Naive thymus-derived CD8-positive, alpha-beta T cell (primary cell): ENCODE measurements at regions not wholly inside any gene's neighbourhood (a gene's known extent, or its start where the extent isn't known, plus 50 kb on each side); places are given as distances from the start of the nearest gene placed in this dataset.

Experiments used
- ATAC-seq, 2 donors: fragments of 150-1000 bp; cut with Tn5 transposase in 1 of 2; sonication (Bioruptor Pico), chemical (Tn5 transposase) in 1 of 2; 1 replicate in 1 of 2; 2 replicates in 1 of 2; pipeline ENCODE4 v1.10.0; 2021; ENCODE audit warnings: mild to moderate bottlenecking in 2 of 2, moderate library complexity in 2 of 2
- POLR2A ChIA-PET: fragments of 350-600 bp; sonication (Branson Sonifier 250); formaldehyde crosslinking; loops from one replicate; lab custom pipeline; 2021; ENCODE audit warnings: antibody characterized with exemption; lab: Charles Lee
- DNase-seq, 10 donors: peaks; one replicate each; pipeline versions ENCODE4 v3.0.0 to v3.0.0-alpha.2; 2020 to 2022
- H3K27ac Mint-ChIP-seq, 10 donors: one replicate each; pipeline ENCODE4 v1.8.0; 2020 to 2022; ENCODE audit warnings: mild to moderate bottlenecking in 10 of 10, mixed read lengths in 10 of 10, moderate library complexity in 4 of 10, inconsistent platforms in 1 of 10
- H3K27me3 Mint-ChIP-seq, 5 donors: one replicate each; pipeline ENCODE4 v1.8.0; 2021 to 2022; ENCODE audit warnings: mixed read lengths in 5 of 5
- H3K36me3 Mint-ChIP-seq, 3 donors: one replicate each; pipeline ENCODE4 v1.8.0; 2020 to 2022; ENCODE audit warnings: mixed read lengths in 3 of 3, mild to moderate bottlenecking in 2 of 3, inconsistent platforms in 1 of 3
- H3K4me1 Mint-ChIP-seq, 4 donors: one replicate each; pipeline ENCODE4 v1.8.0; 2021 to 2022; ENCODE audit warnings: mixed read lengths in 4 of 4
- H3K4me3 Mint-ChIP-seq, 10 donors: one replicate each; pipeline ENCODE4 v1.8.0; 2020 to 2022; ENCODE audit warnings: mild to moderate bottlenecking in 10 of 10, mixed read lengths in 10 of 10, moderate library complexity in 6 of 10, inconsistent platforms in 1 of 10
- H3K9me3 Mint-ChIP-seq, 9 donors: one replicate each; pipeline ENCODE4 v1.8.0; 2020 to 2022; ENCODE audit warnings: mixed read lengths in 9 of 9, mild to moderate bottlenecking in 3 of 9, inconsistent platforms in 1 of 9, moderate library complexity in 1 of 9

GRCh38 chr9:102049586-102050246 is 311.3 kb upstream of the GRIN3A start:
- H3K27ac Mint-ChIP-seq = peak overlapping the region in 5 of 10 donors; percentile 8 to 91 (median 67)
- peaks cover 0 to 22% (median 2%) of the 10 kb centered on the region in 9 donors for H3K9me3 Mint-ChIP-seq
- H3K4me1 Mint-ChIP-seq = peaks cover 0 to 63% (median 5%) of the 10 kb centered on the region in 4 donors
- peak in 1 of 2 donors; percentile 35 for ATAC-seq
- no peaks in the 10 kb centered on the region for H3K27me3 Mint-ChIP-seq
- H3K36me3 Mint-ChIP-seq = no peaks in the 10 kb centered on the region
- POLR2A ChIA-PET = no interaction called here
- peak in 1 of 10 donors; percentile 7 for DNase-seq
- peak overlapping the region in 6 of 10 donors; percentile 6 to 63 (median 44) for H3K4me3 Mint-ChIP-seq

- Mint-ChIP-seq H3K27ac (peak overlapping the region in 1 of 10 donors; percentile 91), H3K4me3 (no peak overlapping the region), H3K4me1 (peaks cover 0 to 51% (median 5%) of the 10 kb centered on the region in 4 donors), H3K36me3 (no peaks in the 10 kb centered on the region), H3K27me3 (no peaks in the 10 kb centered on the region), H3K9me3 (peaks cover 0 to 22% (median 4%) of the 10 kb centered on the region in 9 donors)
- ATAC-seq = no peak
- POLR2A ChIA-PET = no interaction called here
- DNase-seq = no peak
Measured at GRCh38 chr9:102047549-102047948, 309.1 kb upstream of the GRIN3A start.

GRCh38 chr9:102044133-102044532 is 305.7 kb upstream of the GRIN3A start:
- no peak for DNase-seq
- H3K27me3 Mint-ChIP-seq = no peaks in the 10 kb centered on the region
- peaks cover 0 to 19% (median 0%) of the 10 kb centered on the region in 4 donors for H3K4me1 Mint-ChIP-seq
- POLR2A ChIA-PET = no interaction called here
- ATAC-seq = no peak
- H3K27ac Mint-ChIP-seq = no peak overlapping the region
- no peak overlapping the region for H3K4me3 Mint-ChIP-seq
- no peaks in the 10 kb centered on the region for H3K36me3 Mint-ChIP-seq
- peaks cover 0 to 22% (median 3%) of the 10 kb centered on the region in 9 donors for H3K9me3 Mint-ChIP-seq

DNA sequence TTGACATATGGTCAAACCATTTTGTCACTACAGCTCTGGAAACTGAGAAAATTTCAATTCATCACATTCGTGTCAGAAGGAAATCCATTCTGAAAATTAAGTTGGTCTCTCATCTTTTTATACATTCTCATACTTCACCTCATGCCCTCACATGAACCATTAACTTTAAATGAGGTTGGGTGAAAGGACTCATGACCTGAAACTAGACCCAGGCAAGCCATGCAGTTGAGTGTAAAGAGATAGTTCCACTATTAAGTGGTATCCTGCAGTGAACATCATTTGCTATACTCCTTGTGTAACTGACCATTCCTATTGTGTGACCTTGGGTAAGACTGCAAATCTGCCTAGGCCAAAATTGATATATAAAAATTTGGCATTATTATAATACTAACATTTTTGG is 299.6 kb upstream of the GRIN3A start:
- H3K4me1 Mint-ChIP-seq = no peaks in the 10 kb centered on the region
- no peak for ATAC-seq
- POLR2A ChIA-PET = no interaction called here
- peaks cover 0 to 2% (median 0%) of the 10 kb centered on the region in 5 donors for H3K27me3 Mint-ChIP-seq
- H3K27ac Mint-ChIP-seq = no peak overlapping the region
- peaks cover 0 to 14% (median 3%) of the 10 kb centered on the region in 9 donors for H3K9me3 Mint-ChIP-seq
- no peak overlapping the region for H3K4me3 Mint-ChIP-seq
- H3K36me3 Mint-ChIP-seq = no peaks in the 10 kb centered on the region
- DNase-seq = no peak

DNA sequence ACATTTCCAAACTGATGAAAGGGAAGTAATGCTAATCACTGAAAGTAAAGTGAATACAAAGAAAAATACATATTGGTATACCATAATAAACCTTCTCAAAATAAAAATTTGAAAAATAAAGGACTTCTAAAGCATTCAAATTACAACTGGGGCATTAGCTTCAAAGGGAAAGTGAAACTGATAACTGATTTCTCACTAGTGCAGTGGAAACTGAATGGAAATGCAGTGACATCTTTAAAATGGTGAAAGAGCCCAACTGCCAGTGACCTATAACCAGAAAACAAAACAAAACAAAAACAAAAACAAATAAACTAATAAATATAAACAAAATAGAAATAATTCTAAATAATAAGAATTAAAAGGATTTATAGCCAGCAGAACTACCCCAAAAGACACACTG is 297.5 kb upstream of the GRIN3A start:
- no peak overlapping the region for H3K27ac Mint-ChIP-seq
- POLR2A ChIA-PET = no interaction called here
- DNase-seq = no peak
- H3K27me3 Mint-ChIP-seq = peaks cover 0 to 2% (median 0%) of the 10 kb centered on the region in 5 donors
- H3K9me3 Mint-ChIP-seq = peaks cover 0 to 13% (median under 1%) of the 10 kb centered on the region in 9 donors
- no peak for ATAC-seq
- no peaks in the 10 kb centered on the region for H3K4me1 Mint-ChIP-seq
- H3K4me3 Mint-ChIP-seq = no peak overlapping the region
- H3K36me3 Mint-ChIP-seq = no peaks in the 10 kb centered on the region

DNA sequence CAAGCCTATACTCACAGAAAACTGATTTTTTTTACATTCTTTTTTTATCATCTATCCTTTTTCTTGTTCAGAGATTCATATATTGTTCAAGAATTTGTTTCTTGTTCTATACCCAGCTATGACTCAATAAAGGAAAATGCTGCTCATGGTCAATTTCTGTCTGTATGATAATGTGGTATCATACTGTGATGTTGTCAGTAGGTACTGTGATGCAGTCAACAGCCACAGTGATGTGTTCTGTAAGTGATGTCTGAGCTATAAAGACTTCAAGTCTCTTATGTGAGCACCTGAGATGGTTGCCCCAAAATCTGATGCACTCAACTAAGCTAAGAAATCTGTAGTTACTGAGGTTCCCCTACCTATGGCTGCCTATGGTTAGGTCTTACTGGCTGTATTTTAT is 294.2 kb upstream of the GRIN3A start:
- ATAC-seq (no peak), DNase-seq (no peak)
- no peak overlapping the region for H3K27ac Mint-ChIP-seq
- POLR2A ChIA-PET = no interaction called here
- H3K9me3 Mint-ChIP-seq = peaks cover 0 to 27% (median 3%) of the 10 kb centered on the region in 9 donors
- peaks cover 0 to 5% (median 0%) of the 10 kb centered on the region in 3 donors for H3K36me3 Mint-ChIP-seq
- no peak overlapping the region for H3K4me3 Mint-ChIP-seq
- no peaks in the 10 kb centered on the region for H3K4me1 Mint-ChIP-seq
- H3K27me3 Mint-ChIP-seq = peaks cover 0 to 2% (median 0%) of the 10 kb centered on the region in 5 donors

GRCh38 chr9:102000956-102001355 is 262.5 kb upstream of the GRIN3A start:
- POLR2A ChIA-PET = no interaction called here
- DNase-seq (no peak), ATAC-seq (no peak)
- no peak overlapping the region for H3K4me3 Mint-ChIP-seq
- no peak overlapping the region for H3K27ac Mint-ChIP-seq
- H3K4me1 Mint-ChIP-seq = no peaks in the 10 kb centered on the region
- peaks cover 0 to 10% (median 0%) of the 10 kb centered on the region in 9 donors for H3K9me3 Mint-ChIP-seq
- no peaks in the 10 kb centered on the region for H3K27me3 Mint-ChIP-seq
- no peaks in the 10 kb centered on the region for H3K36me3 Mint-ChIP-seq

GRCh38 chr9:101999441-101999840 is 261.0 kb upstream of the GRIN3A start:
- DNase-seq (no peak), ATAC-seq (no peak)
- POLR2A ChIA-PET = no interaction called here
- Mint-ChIP-seq H3K4me1 (no peaks in the 10 kb centered on the region), H3K27ac (no peak overlapping the region), H3K36me3 (no peaks in the 10 kb centered on the region), H3K4me3 (no peak overlapping the region), H3K27me3 (peaks cover 0 to 3% (median 0%) of the 10 kb centered on the region in 5 donors), H3K9me3 (peaks cover 0 to 10% (median 0%) of the 10 kb centered on the region in 9 donors)

DNA sequence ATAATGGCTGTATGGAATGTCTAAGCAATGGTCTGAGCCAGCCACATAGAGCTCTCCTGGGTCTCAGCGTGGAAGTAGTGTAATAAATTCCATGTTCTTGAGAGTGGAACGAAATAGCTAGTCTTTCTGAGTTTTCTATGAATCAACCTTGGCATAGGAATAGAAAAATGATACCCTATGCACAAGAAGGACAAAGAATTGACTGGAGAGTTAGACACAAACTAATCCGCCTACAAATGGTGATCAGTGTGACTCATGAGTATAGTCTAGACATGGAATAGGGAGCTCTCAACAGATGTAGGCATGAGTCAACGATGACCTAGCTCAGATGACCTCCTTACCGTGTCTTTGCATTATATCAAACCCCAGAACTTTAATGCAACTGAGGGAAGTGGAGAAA is 256.8 kb upstream of the GRIN3A start:
- no peaks in the 10 kb centered on the region for H3K4me1 Mint-ChIP-seq
- no peaks in the 10 kb centered on the region for H3K9me3 Mint-ChIP-seq
- no peak overlapping the region for H3K27ac Mint-ChIP-seq
- H3K36me3 Mint-ChIP-seq = no peaks in the 10 kb centered on the region
- no peak for ATAC-seq
- no peak for DNase-seq
- no peak overlapping the region for H3K4me3 Mint-ChIP-seq
- H3K27me3 Mint-ChIP-seq = peaks cover 0 to 3% (median under 1%) of the 10 kb centered on the region in 5 donors
- POLR2A ChIA-PET = no interaction called here

DNA sequence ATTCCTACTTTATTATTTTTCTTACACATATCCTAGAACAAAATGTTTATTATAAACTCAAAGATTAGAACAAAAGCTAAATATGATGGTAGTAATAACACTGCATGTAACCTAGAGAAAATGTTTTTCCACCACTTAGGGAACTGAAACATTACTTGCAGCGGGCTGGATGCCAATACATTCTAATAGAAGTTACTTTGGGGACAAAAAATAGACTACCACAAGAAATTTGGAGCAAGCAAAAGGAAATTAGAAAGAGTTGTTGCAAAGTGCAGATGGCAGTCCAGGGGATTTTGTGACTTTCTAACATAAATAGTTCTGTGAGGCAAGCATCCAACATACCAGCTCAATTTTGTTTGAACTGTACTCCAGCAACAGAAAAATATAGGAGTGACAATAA is 255.3 kb upstream of the GRIN3A start:
- POLR2A ChIA-PET = no interaction called here
- DNase-seq (no peak), ATAC-seq (no peak)
- H3K4me1 Mint-ChIP-seq = no peaks in the 10 kb centered on the region
- peaks cover 0 to 3% (median 2%) of the 10 kb centered on the region in 5 donors for H3K27me3 Mint-ChIP-seq
- H3K27ac Mint-ChIP-seq = no peak overlapping the region
- H3K36me3 Mint-ChIP-seq = no peaks in the 10 kb centered on the region
- H3K9me3 Mint-ChIP-seq = no peaks in the 10 kb centered on the region
- H3K4me3 Mint-ChIP-seq = no peak overlapping the region

DNA sequence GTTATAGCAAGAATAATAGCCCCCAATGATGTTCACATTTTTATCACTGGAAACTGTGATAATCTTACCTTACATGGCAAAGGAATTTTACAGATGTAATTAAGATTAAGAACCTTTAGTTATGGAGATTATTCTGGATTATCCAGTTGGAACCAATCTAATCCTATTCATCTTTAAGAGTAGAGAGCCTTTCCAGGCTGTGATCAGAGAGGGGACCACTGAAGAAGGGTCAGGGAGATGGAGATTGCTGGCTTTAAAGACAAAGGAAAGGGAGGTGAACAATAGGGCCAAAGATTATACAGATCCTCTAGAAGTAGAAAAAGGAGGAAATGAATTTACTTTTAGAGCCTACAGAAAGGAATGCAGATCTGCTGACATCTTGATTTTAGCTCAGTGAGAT is 253.5 kb upstream of the GRIN3A start:
- no peak overlapping the region for H3K4me3 Mint-ChIP-seq
- peaks cover 0 to 2% (median 0%) of the 10 kb centered on the region in 9 donors for H3K9me3 Mint-ChIP-seq
- H3K4me1 Mint-ChIP-seq = no peaks in the 10 kb centered on the region
- H3K36me3 Mint-ChIP-seq = no peaks in the 10 kb centered on the region
- POLR2A ChIA-PET = no interaction called here
- H3K27me3 Mint-ChIP-seq = peaks cover 0 to 3% (median 2%) of the 10 kb centered on the region in 5 donors
- DNase-seq (no peak), ATAC-seq (no peak)
- no peak overlapping the region for H3K27ac Mint-ChIP-seq

- peak in 3 of 10 donors; percentile 5 to 27 (median 6) for DNase-seq
- POLR2A ChIA-PET = no interaction called here
Measured at GRCh38 chr9:101977614-101978210, 239.3 kb upstream of the GRIN3A start.

DNA sequence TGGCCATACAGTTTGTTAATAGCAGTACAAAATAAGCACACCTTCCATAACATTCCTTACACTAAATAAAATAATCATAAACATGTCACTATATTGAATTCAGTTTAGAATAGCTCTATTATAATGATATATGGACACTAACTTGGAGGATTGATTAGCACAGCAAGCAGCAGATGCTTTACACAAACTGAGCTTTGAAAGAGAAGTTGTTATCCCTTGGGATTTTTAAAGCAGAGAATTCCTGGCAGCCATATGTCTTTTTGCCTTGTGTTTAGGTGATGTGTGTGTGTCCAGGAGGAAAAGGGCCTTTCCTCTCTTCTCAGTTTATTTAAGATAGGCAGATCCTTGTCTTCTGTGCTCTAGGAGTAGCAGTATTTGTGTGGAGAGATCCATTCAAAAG is 232.2 kb upstream of the GRIN3A start:
- Mint-ChIP-seq H3K4me1 (no peaks in the 10 kb centered on the region), H3K27me3 (no peaks in the 10 kb centered on the region), H3K27ac (no peak overlapping the region), H3K36me3 (no peaks in the 10 kb centered on the region), H3K4me3 (no peak overlapping the region), H3K9me3 (no peaks in the 10 kb centered on the region)
- DNase-seq (no peak), ATAC-seq (no peak)
- POLR2A ChIA-PET = no interaction called here

More at GRCh38 chr9:101977614-101978210, 239.3 kb upstream of the GRIN3A start:
- Mint-ChIP-seq H3K36me3 (no peaks in the 10 kb centered on the region), H3K4me1 (peaks cover 0 to 3% (median 0%) of the 10 kb centered on the region in 4 donors), H3K27me3 (no peaks in the 10 kb centered on the region), H3K27ac (no peak overlapping the region), H3K4me3 (no peak overlapping the region), H3K9me3 (no peaks in the 10 kb centered on the region)
- ATAC-seq = no peak
